ENCODE measurements at regions not wholly inside any gene's neighbourhood (a gene's known extent, or its start where the extent isn't known, plus 50 kb on each side); places are given as distances from the start of the nearest gene placed in this dataset.
A peak's percentile ranks its signal among the peaks of the same experiment; 100 is the strongest.

- DNase-seq (ENCODE audit: low read depth): no peak
Observed at GRCh38 chr20:57793421-57793820, 83.6 kb upstream of the PMEPA1 start.

GRCh38 chr20:57792386-57793080 is 82.7 kb upstream of the PMEPA1 start:
- no peak overlapping the region for H3K4me3 ChIP-seq (ENCODE audit: low read depth, low read length)
- TF ChIP-seq MAX (IDR thresholded peaks at IDR 0.05; ENCODE audit: low read depth, low read length) (no peak), MYC (IDR thresholded peaks at IDR 0.05; ENCODE audit: low read depth, low read length) (no peak), POLR2A (IDR thresholded peaks at IDR 0.05; ENCODE audit: extremely low read depth, insufficient read length) (no peak), CTCF (IDR thresholded peaks at IDR 0.05; ENCODE audit: low read depth, low read length) (no peak)
- no peak for DNase-seq (ENCODE audit: low read depth)

More at GRCh38 chr20:57793421-57793820, 83.6 kb upstream of the PMEPA1 start:
- no peak overlapping the region for H3K4me3 ChIP-seq (ENCODE audit: low read depth, low read length)
- TF ChIP-seq MAX (IDR thresholded peaks at IDR 0.05; ENCODE audit: low read depth, low read length): no peak
- no peak for TF ChIP-seq CTCF (IDR thresholded peaks at IDR 0.05; ENCODE audit: low read depth, low read length)
- no peak for TF ChIP-seq MYC (IDR thresholded peaks at IDR 0.05; ENCODE audit: low read depth, low read length)
- no peak for TF ChIP-seq POLR2A (IDR thresholded peaks at IDR 0.05; ENCODE audit: extremely low read depth, insufficient read length)

DNA sequence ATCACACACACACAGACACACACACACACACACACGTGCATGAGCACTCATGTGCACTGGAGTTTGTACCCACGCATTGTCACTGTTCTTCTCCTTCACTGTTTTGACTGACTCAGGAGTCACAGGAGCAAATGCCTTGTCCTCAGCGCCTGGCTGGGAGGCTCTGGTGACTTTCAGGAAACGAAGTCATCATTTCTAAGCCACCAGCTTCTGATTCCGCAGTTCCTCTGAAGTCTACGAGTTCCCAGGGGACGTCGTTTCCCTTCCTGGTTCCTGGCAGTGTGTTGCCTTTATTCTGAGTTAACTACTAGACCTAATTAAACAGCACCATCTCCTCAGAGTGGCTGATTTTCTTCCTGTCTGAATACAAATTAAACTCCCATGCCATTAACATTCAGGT is 82.2 kb upstream of the PMEPA1 start:
- DNase-seq (ENCODE audit: low read depth): peak; percentile 49
- TF ChIP-seq CTCF (IDR thresholded peaks at IDR 0.05; ENCODE audit: low read depth, low read length): no peak
- TF ChIP-seq MYC (IDR thresholded peaks at IDR 0.05; ENCODE audit: low read depth, low read length): no peak
- no peak for TF ChIP-seq MAX (IDR thresholded peaks at IDR 0.05; ENCODE audit: low read depth, low read length)
- TF ChIP-seq POLR2A (IDR thresholded peaks at IDR 0.05; ENCODE audit: extremely low read depth, insufficient read length): no peak
- H3K4me3 ChIP-seq (ENCODE audit: low read depth, low read length): no peak overlapping the region

DNA sequence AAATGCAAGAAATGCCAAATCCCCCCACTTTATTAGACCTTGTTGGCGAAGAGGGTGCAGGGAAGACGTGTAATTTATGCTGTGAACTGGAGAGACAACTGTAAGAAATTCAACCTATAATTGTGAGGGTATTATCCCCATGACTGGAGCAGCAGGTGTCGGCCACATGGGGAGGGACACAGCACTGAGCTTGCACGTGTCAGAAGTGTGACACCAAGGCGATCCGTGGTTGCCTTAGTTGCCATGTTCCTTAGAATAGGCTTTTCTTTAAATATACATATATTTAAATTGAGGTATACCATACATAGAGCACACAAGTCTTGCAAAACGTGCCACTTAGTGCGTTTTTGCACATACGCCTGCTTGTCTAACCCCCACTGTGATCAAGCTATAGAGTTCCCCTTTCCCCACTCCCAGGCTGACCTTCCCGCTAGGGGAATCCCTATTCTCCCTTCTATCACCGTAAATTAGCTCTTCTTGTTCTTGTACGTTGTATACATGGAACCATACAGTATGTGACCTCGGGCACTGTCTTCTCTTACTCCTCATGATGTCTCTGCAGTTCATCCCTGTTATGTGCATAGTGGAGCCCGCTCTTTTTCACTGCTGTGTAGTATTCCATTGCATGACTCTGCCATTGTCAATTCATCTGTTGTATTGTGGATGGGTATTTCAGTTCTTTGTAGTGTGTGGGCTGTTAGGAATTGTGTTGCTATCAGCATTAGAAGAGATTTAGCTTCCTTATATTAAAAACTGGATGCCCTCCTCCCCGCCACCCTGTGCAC is 81.6 kb upstream of the PMEPA1 start:
- no peak for DNase-seq (ENCODE audit: low read depth)
- TF ChIP-seq POLR2A (IDR thresholded peaks at IDR 0.05; ENCODE audit: extremely low read depth, insufficient read length) (no peak), MAX (IDR thresholded peaks at IDR 0.05; ENCODE audit: low read depth, low read length) (no peak), CTCF (IDR thresholded peaks at IDR 0.05; ENCODE audit: low read depth, low read length) (no peak), MYC (IDR thresholded peaks at IDR 0.05; ENCODE audit: low read depth, low read length) (no peak)
- no peak overlapping the region for H3K4me3 ChIP-seq (ENCODE audit: low read depth, low read length)

DNA sequence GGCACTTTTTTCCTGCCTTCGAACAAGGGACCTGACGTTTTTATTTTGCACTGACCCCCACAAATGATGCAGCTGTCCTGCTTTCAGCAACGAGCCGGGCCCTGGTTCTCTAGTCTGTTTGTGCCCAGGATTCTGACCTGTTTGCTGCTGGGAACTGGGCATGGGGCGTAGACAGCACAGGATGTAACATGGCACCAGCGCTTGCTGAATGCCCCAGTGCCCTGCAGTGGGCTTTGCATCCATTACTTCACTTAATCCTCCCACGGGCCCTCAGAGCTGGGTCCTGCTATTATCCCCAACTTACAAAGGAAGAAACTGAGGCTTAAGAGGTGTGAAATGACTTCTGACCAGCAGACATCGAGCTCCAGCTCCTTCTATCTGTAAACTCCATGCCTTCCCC is 80.4 kb upstream of the PMEPA1 start:
- DNase-seq (ENCODE audit: low read depth): no peak
- TF ChIP-seq CTCF (IDR thresholded peaks at IDR 0.05; ENCODE audit: low read depth, low read length) (no peak), POLR2A (IDR thresholded peaks at IDR 0.05; ENCODE audit: extremely low read depth, insufficient read length) (no peak), MYC (IDR thresholded peaks at IDR 0.05; ENCODE audit: low read depth, low read length) (no peak)
- H3K4me3 ChIP-seq (ENCODE audit: low read depth, low read length): no peak overlapping the region

Data from NB4 (cell line).